BLaER1 (cell line): ENCODE measurements at regions not wholly inside any gene's neighbourhood (a gene's known extent, or its start where the extent isn't known, plus 50 kb on each side); places are given as distances from the start of the nearest gene placed in this dataset.
"Not testable (repeated sequence)": the region's sequence is repeated elsewhere in the genome, so short reads cannot be mapped to it uniquely, and the experiment has no call there.

Experiments used
- H3K27ac ChIP-seq: shearing (Covaris generic); formaldehyde crosslinking; 2 replicates; pipeline ENCODE4 v1.8.1; 2022
- H3K27me3 ChIP-seq: shearing (Covaris generic); formaldehyde crosslinking; 2 replicates; pipeline ENCODE4 v1.8.1; 2022
- H3K36me3 ChIP-seq: shearing (Covaris generic); formaldehyde crosslinking; 2 replicates; pipeline ENCODE4 v1.8.1; 2022
- H3K4me1 ChIP-seq: shearing (Covaris generic); formaldehyde crosslinking; 2 replicates; pipeline ENCODE4 v1.8.1; 2022
- H3K4me2 ChIP-seq: shearing (Covaris generic); formaldehyde crosslinking; 2 replicates; pipeline ENCODE4 v1.8.1; 2022
- H3K4me3 ChIP-seq: shearing (Covaris generic); formaldehyde crosslinking; 2 replicates; pipeline ENCODE4 v1.8.1; 2022
- H3K9ac ChIP-seq: shearing (Covaris generic); formaldehyde crosslinking; 2 replicates; pipeline ENCODE4 v1.8.1; 2022
- H3K9me3 ChIP-seq: shearing (Covaris generic); formaldehyde crosslinking; 2 replicates; pipeline ENCODE4 v1.8.1; 2022
- H4K20me1 ChIP-seq: shearing (Covaris generic); formaldehyde crosslinking; 2 replicates; pipeline ENCODE4 v1.8.1; 2022
- Cebpa-rat ChIP-seq: shearing (Covaris generic); IDR thresholded peaks from 2 replicates; pipeline ENCODE4 v1.8.1; 2022

DNA sequence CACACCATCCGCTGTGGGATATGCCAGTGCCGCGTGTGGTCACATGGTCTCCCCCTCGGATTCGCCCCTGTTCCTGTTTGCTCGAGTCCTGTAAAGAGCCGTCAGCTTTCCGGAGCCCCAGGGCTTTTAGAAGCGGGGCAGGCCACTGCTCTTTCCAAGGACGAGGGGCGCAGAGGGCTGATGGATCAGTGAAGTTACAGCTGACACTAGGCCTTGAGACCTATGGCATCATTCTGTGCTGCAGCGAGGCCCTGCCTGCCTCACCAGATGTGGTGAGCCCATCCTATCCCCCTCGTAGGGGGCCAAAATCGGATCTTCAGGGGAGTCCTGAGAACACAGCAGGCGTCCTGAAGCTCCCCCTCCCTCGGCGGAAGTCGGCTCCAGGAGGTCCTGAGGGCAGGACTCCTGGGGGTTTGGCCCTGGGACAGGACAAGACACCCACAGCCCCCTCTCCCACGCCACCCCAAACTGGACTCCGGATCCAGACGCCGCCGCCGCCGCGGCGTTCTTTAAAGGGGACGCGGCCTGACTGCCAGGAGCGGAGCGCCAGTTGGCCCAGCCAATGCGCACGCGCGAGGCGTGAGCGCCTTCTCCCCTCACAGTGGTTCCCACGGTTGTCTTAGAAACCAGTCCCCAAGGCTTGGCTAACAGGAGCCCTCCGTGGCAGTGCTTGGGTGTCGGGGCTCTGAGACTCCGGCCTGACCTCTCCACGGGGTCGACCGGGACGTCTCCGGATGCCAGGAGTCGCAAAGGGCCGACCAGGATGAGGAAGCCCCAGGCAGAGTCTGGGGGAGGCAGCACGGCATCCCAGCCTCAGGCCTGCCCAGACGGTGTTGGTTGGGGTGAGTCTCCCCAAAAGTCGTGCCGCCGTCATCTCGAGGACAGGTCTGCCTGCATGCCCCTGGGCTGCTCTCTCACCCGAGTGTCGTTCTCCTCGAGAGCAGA is 371.7 kb downstream of the ZNF716 start:
- Histone ChIP-seq H3K9ac (no peak overlapping the region), H3K9me3 (peaks cover 49% of the 10 kb centered on the region), H3K27ac (no peak overlapping the region), H3K4me1 (no peaks in the 10 kb centered on the region), H4K20me1 (no peaks in the 10 kb centered on the region), H3K4me3 (no peak overlapping the region), H3K4me2 (no peak overlapping the region), H3K27me3 (no peaks in the 10 kb centered on the region), H3K36me3 (no peaks in the 10 kb centered on the region)
- no peak for TF ChIP-seq Cebpa-rat

DNA sequence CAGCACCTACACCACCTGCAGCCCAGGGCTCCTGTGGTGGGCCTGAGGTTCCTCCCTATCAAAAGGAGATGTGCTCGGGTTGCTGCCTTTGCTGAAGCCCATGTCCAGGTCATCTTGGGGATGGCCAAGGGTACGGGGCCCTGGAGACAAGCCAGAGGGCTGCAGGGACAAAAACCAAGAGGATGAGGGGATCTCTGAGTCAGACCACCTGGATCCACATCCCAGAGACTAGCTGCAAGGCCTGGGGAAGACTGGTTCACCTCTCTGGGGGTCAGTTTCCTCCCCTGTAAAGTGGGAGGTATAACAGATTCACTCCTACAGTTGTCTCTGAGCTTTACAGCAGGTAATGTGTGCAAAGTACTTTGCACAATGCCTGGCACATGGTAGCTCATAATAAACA is 376.6 kb downstream of the ZNF716 start:
- H3K27me3 ChIP-seq, H3K4me3 ChIP-seq, H3K4me1 ChIP-seq, H3K36me3 ChIP-seq, H3K27ac ChIP-seq, H3K9ac ChIP-seq, H4K20me1 ChIP-seq, H3K4me2 ChIP-seq: not testable (repeated sequence)
- peaks cover 17% of the 10 kb centered on the region for H3K9me3 ChIP-seq

GRCh38 chr7:57835161-57835560 is 385.2 kb downstream of the ZNF716 start:
- H3K27ac ChIP-seq, H3K4me1 ChIP-seq, H3K9ac ChIP-seq, H3K4me3 ChIP-seq, H3K9me3 ChIP-seq, H3K27me3 ChIP-seq, H4K20me1 ChIP-seq, H3K36me3 ChIP-seq, H3K4me2 ChIP-seq: not testable (repeated sequence)

GRCh38 chr7:57839152-57839551 is 389.2 kb downstream of the ZNF716 start:
- not testable (repeated sequence) for H3K27me3 ChIP-seq, H3K4me3 ChIP-seq, H3K27ac ChIP-seq, H3K9me3 ChIP-seq, H3K36me3 ChIP-seq, H3K9ac ChIP-seq, H3K4me1 ChIP-seq, H4K20me1 ChIP-seq, H3K4me2 ChIP-seq

DNA sequence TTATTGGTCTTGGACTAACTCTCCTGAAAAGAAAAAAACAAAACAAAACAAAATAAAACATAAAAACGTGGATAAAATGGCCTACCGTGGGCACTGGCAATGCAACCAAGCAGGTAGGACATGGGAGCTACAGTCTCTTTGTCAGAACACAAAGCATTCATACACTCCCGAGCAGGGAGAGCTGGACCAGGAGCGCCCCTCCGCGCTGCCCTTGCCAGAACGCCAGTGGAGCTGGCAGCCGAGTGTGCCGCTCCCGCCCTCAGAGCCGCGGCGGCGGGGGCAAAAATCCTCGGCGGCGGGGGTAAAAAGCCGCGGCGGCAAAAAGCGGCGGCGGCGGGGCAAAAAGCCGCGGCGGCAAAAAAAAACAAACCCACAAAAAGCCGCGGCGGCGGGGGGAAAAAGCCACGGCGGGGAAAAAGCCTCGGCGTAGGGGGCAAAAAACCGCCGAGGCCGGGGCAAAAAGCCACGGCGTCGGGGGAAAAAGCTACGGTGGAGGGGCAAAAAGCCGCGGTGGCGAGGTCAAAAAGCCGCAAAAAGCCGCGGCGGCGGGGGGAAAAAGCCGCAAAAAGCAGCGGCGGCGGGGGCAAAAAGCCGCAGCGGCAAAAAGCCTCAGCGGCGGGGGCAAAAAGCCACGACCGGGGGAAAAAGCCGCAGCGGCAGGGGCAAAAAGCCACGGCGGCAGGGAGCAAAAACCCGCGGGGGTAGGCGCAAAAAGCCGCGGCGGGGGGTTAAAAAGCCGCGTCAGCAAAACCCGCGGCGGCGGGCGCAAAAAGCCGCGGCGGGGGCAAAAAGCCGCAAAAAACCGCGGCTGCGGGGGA is 418.1 kb downstream of the ZNF716 start:
- Histone ChIP-seq H3K4me2 (no peak overlapping the region), H3K9ac (no peak overlapping the region), H3K9me3 (peaks cover 20% of the 10 kb centered on the region), H3K4me3 (no peak overlapping the region), H3K36me3 (no peaks in the 10 kb centered on the region), H3K4me1 (no peaks in the 10 kb centered on the region), H4K20me1 (no peaks in the 10 kb centered on the region), H3K27ac (no peak overlapping the region), H3K27me3 (no peaks in the 10 kb centered on the region)
- TF ChIP-seq Cebpa-rat: no peak

GRCh38 chr7:57868771-57869483 is 418.9 kb downstream of the ZNF716 start:
- H3K36me3 ChIP-seq: no peaks in the 10 kb centered on the region
- no peaks in the 10 kb centered on the region for H3K4me1 ChIP-seq
- H3K9ac ChIP-seq: no peak overlapping the region
- H3K27ac ChIP-seq: no peak overlapping the region
- peaks cover 20% of the 10 kb centered on the region for H3K9me3 ChIP-seq
- H3K4me3 ChIP-seq: no peak overlapping the region
- H4K20me1 ChIP-seq: no peaks in the 10 kb centered on the region
- no peak for TF ChIP-seq Cebpa-rat
- no peaks in the 10 kb centered on the region for H3K27me3 ChIP-seq
- H3K4me2 ChIP-seq: no peak overlapping the region
